WTC11 (cell line): ENCODE measurements at regions not wholly inside any gene's neighbourhood (a gene's known extent, or its start where the extent isn't known, plus 50 kb on each side); places are given as distances from the start of the nearest gene placed in this dataset.
A peak's percentile ranks its signal among the peaks of the same experiment; 100 is the strongest.

Experiments
- CBFB ChIP-seq: sonication (generic); formaldehyde crosslinking; IDR thresholded peaks from 2 replicates; pipeline ENCODE4 v1.8.1; 2022; ENCODE audit warnings: mild to moderate bottlenecking, low read depth, missing genetic modification reagents
- CREM ChIP-seq: sonication (generic); formaldehyde crosslinking; IDR thresholded peaks from 2 replicates; pipeline ENCODE4 v1.8.1; 2022; ENCODE audit warnings: mild to moderate bottlenecking, missing genetic modification reagents, moderate library complexity
- EMX1 ChIP-seq: fragments of 250-450 bp; sonication (Bioruptor Pico); IDR thresholded peaks from 2 replicates; pipeline ENCODE4 v1.8.0; 2021; ENCODE audit warnings: mild to moderate bottlenecking
- ETV6 ChIP-seq: sonication (generic); formaldehyde crosslinking; IDR thresholded peaks from 2 replicates; pipeline ENCODE4 v1.8.1; 2022; ENCODE audit warnings: mild to moderate bottlenecking, missing genetic modification reagents
- FOXK1 ChIP-seq: sonication (generic); formaldehyde crosslinking; IDR thresholded peaks from 2 replicates; pipeline ENCODE4 v1.8.0; 2022; ENCODE audit warnings: mild to moderate bottlenecking, moderate library complexity, missing genetic modification reagents
- FOXP1 ChIP-seq: sonication (generic); formaldehyde crosslinking; IDR thresholded peaks from 2 replicates; pipeline ENCODE4 v1.8.0; 2022; ENCODE audit warnings: missing genetic modification reagents, mild to moderate bottlenecking, moderate library complexity, borderline replicate concordance
- FOXP4 ChIP-seq: sonication (generic); formaldehyde crosslinking; IDR thresholded peaks from 2 replicates; pipeline ENCODE4 v1.8.0; 2022; ENCODE audit warnings: mild to moderate bottlenecking, missing genetic modification reagents
- GABPB1 ChIP-seq: sonication (generic); formaldehyde crosslinking; IDR thresholded peaks from 2 replicates; pipeline ENCODE4 v1.8.1; 2023; ENCODE audit warnings: mild to moderate bottlenecking, missing genetic modification reagents
- MXD4 ChIP-seq: fragments of 250-450 bp; sonication (Bioruptor Pico); IDR thresholded peaks from 2 replicates; pipeline ENCODE4 v1.8.0; 2021; ENCODE audit warnings: mild to moderate bottlenecking, moderate library complexity, borderline replicate concordance
- MYBL2 ChIP-seq: sonication (generic); formaldehyde crosslinking; IDR thresholded peaks from 2 replicates; pipeline ENCODE4 v1.8.1; 2023; ENCODE audit warnings: mild to moderate bottlenecking, moderate library complexity, missing genetic modification reagents
- NFE2L1 ChIP-seq: sonication (generic); formaldehyde crosslinking; IDR thresholded peaks from 2 replicates; pipeline ENCODE4 v1.8.1; 2023; ENCODE audit warnings: missing genetic modification reagents
- PRRX2 ChIP-seq: fragments of 250-450 bp; sonication (Bioruptor Pico); IDR thresholded peaks from 2 replicates; pipeline ENCODE4 v1.8.0; 2021; ENCODE audit warnings: mild to moderate bottlenecking
- RELA ChIP-seq: sonication (generic); formaldehyde crosslinking; IDR thresholded peaks from 2 replicates; pipeline ENCODE4 v1.8.1; 2022; ENCODE audit warnings: missing genetic modification reagents, mild to moderate bottlenecking, borderline replicate concordance
- SMAD3 ChIP-seq: sonication (generic); formaldehyde crosslinking; IDR thresholded peaks from 2 replicates; pipeline ENCODE4 v1.8.0; 2022; ENCODE audit warnings: missing genetic modification reagents, mild to moderate bottlenecking, borderline replicate concordance
- SOX15 ChIP-seq: fragments of 250-450 bp; sonication (Bioruptor Pico); IDR thresholded peaks from 2 replicates; pipeline ENCODE4 v1.9.0; 2021; ENCODE audit warnings: mild to moderate bottlenecking
- SP1 ChIP-seq: sonication (generic); formaldehyde crosslinking; conservative IDR thresholded peaks from 2 replicates; pipeline ENCODE4 v1.8.1; 2022; ENCODE audit warnings: missing genetic modification reagents
- TCF7 ChIP-seq: sonication (generic); formaldehyde crosslinking; IDR thresholded peaks from 2 replicates; pipeline ENCODE4 v1.8.0; 2022; ENCODE audit warnings: mild to moderate bottlenecking, low read depth, missing genetic modification reagents, moderate library complexity
- TEAD1 ChIP-seq: sonication (generic); formaldehyde crosslinking; IDR thresholded peaks from 2 replicates; pipeline ENCODE4 v1.8.0; 2022; ENCODE audit warnings: mild to moderate bottlenecking, missing genetic modification reagents
- TEAD4 ChIP-seq: sonication (generic); formaldehyde crosslinking; IDR thresholded peaks from 2 replicates; pipeline ENCODE4 v1.8.0; 2022; ENCODE audit warnings: mild to moderate bottlenecking, missing genetic modification reagents
- USF1 ChIP-seq: sonication (generic); formaldehyde crosslinking; IDR thresholded peaks from 2 replicates; pipeline ENCODE4 v1.8.0; 2022; ENCODE audit warnings: mild to moderate bottlenecking, missing genetic modification reagents
- ZNF138 ChIP-seq: sonication (generic); formaldehyde crosslinking; conservative IDR thresholded peaks from 2 replicates; pipeline ENCODE4 v1.8.1; 2022; ENCODE audit warnings: mild to moderate bottlenecking, moderate library complexity, missing genetic modification reagents
- ZNF232 ChIP-seq: sonication (generic); formaldehyde crosslinking; IDR thresholded peaks from 2 replicates; pipeline ENCODE4 v1.8.0; 2022; ENCODE audit warnings: mild to moderate bottlenecking, missing genetic modification reagents
- ZNF396 ChIP-seq: fragments of 250-450 bp; sonication (Bioruptor Pico); IDR thresholded peaks from 2 replicates; pipeline ENCODE4 v1.8.0; 2021; ENCODE audit warnings: mild to moderate bottlenecking, moderate library complexity, borderline replicate concordance
- ZNF423 ChIP-seq: fragments of 250-450 bp; sonication (Bioruptor Pico); IDR thresholded peaks from 2 replicates; pipeline ENCODE4 v2.1.2; 2022; ENCODE audit warnings: mild to moderate bottlenecking, moderate library complexity
- TF ChIP-seq, protein P1 (sequence below): sonication (generic); formaldehyde crosslinking; IDR thresholded peaks from 2 replicates; pipeline ENCODE4 v1.8.1; 2023; ENCODE audit warnings: mild to moderate bottlenecking, missing genetic modification reagents
- TF ChIP-seq, protein P2 (sequence below): fragments of 250-450 bp; sonication (Bioruptor Pico); IDR thresholded peaks from 2 replicates; pipeline ENCODE4 v1.9.0; 2021; ENCODE audit warnings: moderate library complexity, mild to moderate bottlenecking, inconsistent platforms, borderline replicate concordance
- TF ChIP-seq, protein P3 (sequence below): sonication (generic); formaldehyde crosslinking; IDR thresholded peaks from 2 replicates; pipeline ENCODE4 v1.8.0; 2022; ENCODE audit warnings: mild to moderate bottlenecking, missing genetic modification reagents
- TF ChIP-seq, protein P4 (sequence below): fragments of 250-450 bp; sonication (Bioruptor Pico); IDR thresholded peaks from 2 replicates; pipeline ENCODE4 v1.8.0; 2021; ENCODE audit warnings: mild to moderate bottlenecking
- TF ChIP-seq, protein P5 (sequence below): sonication (generic); formaldehyde crosslinking; IDR thresholded peaks from 2 replicates; pipeline ENCODE4 v1.8.1; 2023; ENCODE audit warnings: mild to moderate bottlenecking, missing genetic modification reagents, moderate library complexity
- TF ChIP-seq, protein P6 (sequence below): fragments of 250-450 bp; sonication (Bioruptor Pico); IDR thresholded peaks from 2 replicates; pipeline ENCODE4 v2.1.2; 2022; ENCODE audit warnings: mild to moderate bottlenecking, moderate library complexity

GRCh38 chr2:2613279-2614199 lies 282.5 kb upstream of the MYT1L start (continued):
- TF ChIP-seq, protein P1, sequence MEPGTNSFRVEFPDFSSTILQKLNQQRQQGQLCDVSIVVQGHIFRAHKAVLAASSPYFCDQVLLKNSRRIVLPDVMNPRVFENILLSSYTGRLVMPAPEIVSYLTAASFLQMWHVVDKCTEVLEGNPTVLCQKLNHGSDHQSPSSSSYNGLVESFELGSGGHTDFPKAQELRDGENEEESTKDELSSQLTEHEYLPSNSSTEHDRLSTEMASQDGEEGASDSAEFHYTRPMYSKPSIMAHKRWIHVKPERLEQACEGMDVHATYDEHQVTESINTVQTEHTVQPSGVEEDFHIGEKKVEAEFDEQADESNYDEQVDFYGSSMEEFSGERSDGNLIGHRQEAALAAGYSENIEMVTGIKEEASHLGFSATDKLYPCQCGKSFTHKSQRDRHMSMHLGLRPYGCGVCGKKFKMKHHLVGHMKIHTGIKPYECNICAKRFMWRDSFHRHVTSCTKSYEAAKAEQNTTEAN = peak; percentile 73; the same call in 1 of the 2 replicates
- TF ChIP-seq, protein P2, sequence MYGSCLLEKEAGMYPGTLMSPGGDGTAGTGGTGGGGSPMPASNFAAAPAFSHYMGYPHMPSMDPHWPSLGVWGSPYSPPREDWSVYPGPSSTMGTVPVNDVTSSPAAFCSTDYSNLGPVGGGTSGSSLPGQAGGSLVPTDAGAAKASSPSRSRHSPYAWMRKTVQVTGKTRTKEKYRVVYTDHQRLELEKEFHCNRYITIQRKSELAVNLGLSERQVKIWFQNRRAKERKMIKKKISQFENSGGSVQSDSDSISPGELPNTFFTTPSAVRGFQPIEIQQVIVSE (CRISPR knock-in tag) = no peak
- TF ChIP-seq FOXK1 (CRISPR knock-in tag) = peak; percentile 98
- TF ChIP-seq TEAD1 = peak; percentile 76
- 0 out of 2 replicates have a peak, but pooled peaks have one; percentile 18 for TF ChIP-seq ZNF423
- peak; percentile 74; the same call in 1 of the 2 replicates for TF ChIP-seq SMAD3
- no peak for TF ChIP-seq TEAD4
- no peak for TF ChIP-seq MXD4 (CRISPR knock-in tag)
- peak; percentile 79; the same call in 1 of the 2 replicates for TF ChIP-seq ETV6 (CRISPR knock-in tag)
- TF ChIP-seq SOX15 (CRISPR knock-in tag) = no peak
- peak; percentile 90 for TF ChIP-seq FOXP4 (CRISPR knock-in tag)
- peak; percentile 72; the same call in 1 of the 2 replicates for TF ChIP-seq TCF7 (CRISPR knock-in tag)
- TF ChIP-seq, protein P3, sequence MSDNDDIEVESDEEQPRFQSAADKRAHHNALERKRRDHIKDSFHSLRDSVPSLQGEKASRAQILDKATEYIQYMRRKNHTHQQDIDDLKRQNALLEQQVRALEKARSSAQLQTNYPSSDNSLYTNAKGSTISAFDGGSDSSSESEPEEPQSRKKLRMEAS (CRISPR knock-in tag) = peak; percentile 77; the same call in 1 of the 2 replicates
- peak; percentile 55; the same call in 1 of the 2 replicates for TF ChIP-seq FOXP1 (CRISPR knock-in tag)
- TF ChIP-seq, protein P4, sequence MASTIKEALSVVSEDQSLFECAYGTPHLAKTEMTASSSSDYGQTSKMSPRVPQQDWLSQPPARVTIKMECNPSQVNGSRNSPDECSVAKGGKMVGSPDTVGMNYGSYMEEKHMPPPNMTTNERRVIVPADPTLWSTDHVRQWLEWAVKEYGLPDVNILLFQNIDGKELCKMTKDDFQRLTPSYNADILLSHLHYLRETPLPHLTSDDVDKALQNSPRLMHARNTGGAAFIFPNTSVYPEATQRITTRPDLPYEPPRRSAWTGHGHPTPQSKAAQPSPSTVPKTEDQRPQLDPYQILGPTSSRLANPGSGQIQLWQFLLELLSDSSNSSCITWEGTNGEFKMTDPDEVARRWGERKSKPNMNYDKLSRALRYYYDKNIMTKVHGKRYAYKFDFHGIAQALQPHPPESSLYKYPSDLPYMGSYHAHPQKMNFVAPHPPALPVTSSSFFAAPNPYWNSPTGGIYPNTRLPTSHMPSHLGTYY = 0 out of 2 replicates have a peak, but pooled peaks have one; percentile 61
- no peak; the same call in 1 of the 2 replicates for TF ChIP-seq MYBL2 (CRISPR knock-in tag)
- no peak for TF ChIP-seq PRRX2 (CRISPR knock-in tag)
- TF ChIP-seq GABPB1 (CRISPR knock-in tag) = no peak
- no peak for TF ChIP-seq EMX1 (CRISPR knock-in tag)
- TF ChIP-seq, protein P5, sequence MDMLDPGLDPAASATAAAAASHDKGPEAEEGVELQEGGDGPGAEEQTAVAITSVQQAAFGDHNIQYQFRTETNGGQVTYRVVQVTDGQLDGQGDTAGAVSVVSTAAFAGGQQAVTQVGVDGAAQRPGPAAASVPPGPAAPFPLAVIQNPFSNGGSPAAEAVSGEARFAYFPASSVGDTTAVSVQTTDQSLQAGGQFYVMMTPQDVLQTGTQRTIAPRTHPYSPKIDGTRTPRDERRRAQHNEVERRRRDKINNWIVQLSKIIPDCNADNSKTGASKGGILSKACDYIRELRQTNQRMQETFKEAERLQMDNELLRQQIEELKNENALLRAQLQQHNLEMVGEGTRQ (CRISPR knock-in tag) = peak; percentile 83
- peak; percentile 90; the same call in 1 of the 2 replicates for TF ChIP-seq CREM (CRISPR knock-in tag)
- TF ChIP-seq USF1 (CRISPR knock-in tag) = peak; percentile 73
- no peak for TF ChIP-seq RELA (CRISPR knock-in tag)
- TF ChIP-seq NFE2L1 (CRISPR knock-in tag) = 0 out of 2 replicates have a peak, but pooled peaks have one; percentile 32
- no peak for TF ChIP-seq ZNF138 (CRISPR knock-in tag)
- peak; percentile 91; the same call in 1 of the 2 replicates for TF ChIP-seq ZNF396
- TF ChIP-seq ZNF232 (CRISPR knock-in tag) = peak; percentile 80; the same call in 1 of the 2 replicates
- TF ChIP-seq, protein P6, sequence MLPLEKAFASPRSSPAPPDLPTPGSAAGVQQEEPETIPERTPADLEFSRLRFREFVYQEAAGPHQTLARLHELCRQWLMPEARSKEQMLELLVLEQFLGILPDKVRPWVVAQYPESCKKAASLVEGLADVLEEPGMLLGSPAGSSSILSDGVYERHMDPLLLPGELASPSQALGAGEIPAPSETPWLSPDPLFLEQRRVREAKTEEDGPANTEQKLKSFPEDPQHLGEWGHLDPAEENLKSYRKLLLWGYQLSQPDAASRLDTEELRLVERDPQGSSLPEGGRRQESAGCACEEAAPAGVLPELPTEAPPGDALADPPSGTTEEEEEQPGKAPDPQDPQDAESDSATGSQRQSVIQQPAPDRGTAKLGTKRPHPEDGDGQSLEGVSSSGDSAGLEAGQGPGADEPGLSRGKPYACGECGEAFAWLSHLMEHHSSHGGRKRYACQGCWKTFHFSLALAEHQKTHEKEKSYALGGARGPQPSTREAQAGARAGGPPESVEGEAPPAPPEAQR (CRISPR knock-in tag) = peak; percentile 68; the same call in 1 of the 2 replicates
- TF ChIP-seq CBFB (CRISPR knock-in tag) = no peak
- TF ChIP-seq SP1 (CRISPR knock-in tag) = peak; percentile 64
